HEK293 (cell line): ENCODE measurements at regions not wholly inside any gene's neighbourhood (a gene's known extent, or its start where the extent isn't known, plus 50 kb on each side); places are given as distances from the start of the nearest gene placed in this dataset.
"Not testable (repeated sequence)": the region's sequence is repeated elsewhere in the genome, so short reads cannot be mapped to it uniquely, and the experiment has no call there.

Experiments
- CTCF ChIA-PET: fragments of 350-600 bp; formaldehyde crosslinking; extraction: SDS; loops from one replicate; lab custom pipeline; 2021; ENCODE audit warnings: antibody characterized with exemption; lab: Yijun Ruan, JAX
- POLR2A ChIA-PET: fragments of 300-600 bp; formaldehyde crosslinking; extraction: SDS; loops from one replicate; lab custom pipeline; 2020; ENCODE audit warnings: antibody characterized with exemption, inconsistent platforms; lab: Yijun Ruan, JAX
- H3K27ac ChIP-seq: fragments of 200-500 bp; sonication (Bioruptor generic); 2 replicates; pipeline ENCODE4 v1.5.1; 2014; ENCODE audit warnings: low read depth, low read length, control low read depth, inconsistent platforms; ENCODE audit errors: extremely low read depth
- H3K36me3 ChIP-seq, 2 experiments: fragments of 200-500 bp in 1 of 2; sonication (Bioruptor generic) in 1 of 2; 1 replicate in 1 of 2; 2 replicates in 1 of 2; pipeline ENCODE4 v1.5.1; 2014 to 2017; ENCODE audit warnings: inconsistent platforms in 2 of 2, low read length in 2 of 2; ENCODE audit not compliant: control insufficient read depth in 2 of 2, insufficient read depth in 1 of 2
- H3K4me1 ChIP-seq: fragments of 200-500 bp; sonication (Bioruptor generic); 2 replicates; pipeline ENCODE4 v1.5.1; 2014; ENCODE audit warnings: mild to moderate bottlenecking, low read length, inconsistent platforms; ENCODE audit not compliant: control insufficient read depth, insufficient read depth
- H3K4me3 ChIP-seq: 2 replicates; pipeline ENCODE4 v1.5.1; 2011; ENCODE audit warnings: low read depth, mild to moderate bottlenecking, control low read depth, low read length, moderate library complexity
- H3K9me3 ChIP-seq: fragments of 200-500 bp; sonication (Bioruptor generic); 2 replicates; pipeline ENCODE4 v1.5.1; 2014; ENCODE audit warnings: low read depth, low read length, inconsistent platforms; ENCODE audit not compliant: control insufficient read depth, insufficient read depth
- FEZF1 ChIP-seq: fragments of 450-650 bp; formaldehyde crosslinking; IDR thresholded peaks from 2 replicates; pipeline ENCODE4 v1.5.1; 2016; ENCODE audit warnings: missing biosample characterization, missing genetic modification characterization
- HOXA7 ChIP-seq: sonication (generic); formaldehyde crosslinking; IDR thresholded peaks from 2 replicates; pipeline ENCODE4 v1.8.1; 2022; ENCODE audit warnings: missing genetic modification reagents, borderline replicate concordance
- OSR2 ChIP-seq: fragments of 450-650 bp; formaldehyde crosslinking; IDR thresholded peaks from 2 replicates; pipeline ENCODE4 v1.5.1; 2016; ENCODE audit warnings: missing biosample characterization, missing genetic modification characterization
- SP2 ChIP-seq: fragments of 450-650 bp; formaldehyde crosslinking; IDR thresholded peaks from 2 replicates; pipeline ENCODE4 v1.5.1; 2016; ENCODE audit warnings: missing biosample characterization, missing genetic modification characterization
- SP3 ChIP-seq: fragments of 450-650 bp; formaldehyde crosslinking; IDR thresholded peaks from 2 replicates; pipeline ENCODE4 v1.5.1; 2016; ENCODE audit warnings: missing biosample characterization, missing genetic modification characterization
- YY2 ChIP-seq: fragments of 450-650 bp; formaldehyde crosslinking; IDR thresholded peaks from 2 replicates; pipeline ENCODE4 v1.5.1; 2016; ENCODE audit warnings: missing biosample characterization, missing genetic modification characterization
- ZFHX2 ChIP-seq: fragments of 450-650 bp; formaldehyde crosslinking; conservative IDR thresholded peaks from 2 replicates; pipeline ENCODE4 v1.5.1; 2016; ENCODE audit warnings: missing biosample characterization, missing genetic modification characterization
- ZNF114 ChIP-seq: fragments of 450-650 bp; formaldehyde crosslinking; IDR thresholded peaks from 2 replicates; pipeline ENCODE4 v1.5.0; 2017; ENCODE audit warnings: missing biosample characterization, missing genetic modification characterization
- ZNF133 ChIP-seq: fragments of 450-650 bp; formaldehyde crosslinking; IDR thresholded peaks from 2 replicates; pipeline ENCODE4 v1.5.1; 2016; ENCODE audit warnings: missing biosample characterization, missing genetic modification characterization
- ZNF146 ChIP-seq: fragments of 450-650 bp; formaldehyde crosslinking; IDR thresholded peaks from 2 replicates; pipeline ENCODE4 v1.5.1; 2016; ENCODE audit warnings: missing biosample characterization, missing genetic modification characterization
- ZNF19 ChIP-seq: fragments of 450-650 bp; formaldehyde crosslinking; IDR thresholded peaks from 2 replicates; pipeline ENCODE4; 2016; ENCODE audit warnings: missing biosample characterization, missing genetic modification characterization, low read depth
- ZNF416 ChIP-seq: fragments of 450-650 bp; formaldehyde crosslinking; IDR thresholded peaks from 2 replicates; pipeline ENCODE4 v1.5.1; 2016; ENCODE audit warnings: missing biosample characterization, missing genetic modification characterization
- ZNF423 ChIP-seq: fragments of 450-650 bp; formaldehyde crosslinking; IDR thresholded peaks from 2 replicates; pipeline ENCODE4 v1.5.1; 2016; ENCODE audit warnings: missing biosample characterization, missing genetic modification characterization
- ZNF555 ChIP-seq: fragments of 450-650 bp; formaldehyde crosslinking; conservative IDR thresholded peaks from 2 replicates; pipeline ENCODE4 v1.5.1; 2017; ENCODE audit warnings: missing biosample characterization, mild to moderate bottlenecking, missing genetic modification characterization, inconsistent platforms
- ZNF558 ChIP-seq: fragments of 450-650 bp; formaldehyde crosslinking; IDR thresholded peaks from 2 replicates; pipeline ENCODE4 v1.5.1; 2016; ENCODE audit warnings: missing biosample characterization, missing genetic modification characterization
- ZNF776 ChIP-seq: fragments of 450-650 bp; formaldehyde crosslinking; IDR thresholded peaks from 2 replicates; pipeline ENCODE4 v1.5.0; 2017; ENCODE audit warnings: missing biosample characterization, missing genetic modification characterization, borderline replicate concordance
- ZNF843 ChIP-seq: fragments of 450-650 bp; formaldehyde crosslinking; IDR thresholded peaks from 2 replicates; pipeline ENCODE4 v1.5.1; 2016; ENCODE audit warnings: missing biosample characterization, missing genetic modification characterization
- ZSCAN30 ChIP-seq: fragments of 450-650 bp; IDR thresholded peaks from 2 replicates; pipeline ENCODE4 v1.5.1; 2018; ENCODE audit warnings: missing biosample characterization, mild to moderate bottlenecking, missing genetic modification characterization, moderate library complexity
- TF ChIP-seq, protein P1 (sequence below): fragments of 450-650 bp; formaldehyde crosslinking; IDR thresholded peaks from 2 replicates; pipeline ENCODE4 v1.5.1; 2016; ENCODE audit warnings: missing biosample characterization, missing genetic modification characterization
- TF ChIP-seq, protein P2 (sequence below): fragments of 450-650 bp; formaldehyde crosslinking; IDR thresholded peaks from 2 replicates; pipeline ENCODE4 v1.5.1; 2017; ENCODE audit warnings: missing biosample characterization, missing genetic modification characterization
- TF ChIP-seq, protein P3 (sequence below): fragments of 450-650 bp; formaldehyde crosslinking; IDR thresholded peaks from 2 replicates; pipeline ENCODE4 v1.5.1; 2016; ENCODE audit warnings: missing biosample characterization, missing genetic modification characterization
- TF ChIP-seq, protein P4 (sequence below): sonication (generic); formaldehyde crosslinking; IDR thresholded peaks from 2 replicates; pipeline ENCODE4 v1.8.1; 2022; ENCODE audit warnings: mild to moderate bottlenecking, moderate library complexity, missing genetic modification reagents

DNA sequence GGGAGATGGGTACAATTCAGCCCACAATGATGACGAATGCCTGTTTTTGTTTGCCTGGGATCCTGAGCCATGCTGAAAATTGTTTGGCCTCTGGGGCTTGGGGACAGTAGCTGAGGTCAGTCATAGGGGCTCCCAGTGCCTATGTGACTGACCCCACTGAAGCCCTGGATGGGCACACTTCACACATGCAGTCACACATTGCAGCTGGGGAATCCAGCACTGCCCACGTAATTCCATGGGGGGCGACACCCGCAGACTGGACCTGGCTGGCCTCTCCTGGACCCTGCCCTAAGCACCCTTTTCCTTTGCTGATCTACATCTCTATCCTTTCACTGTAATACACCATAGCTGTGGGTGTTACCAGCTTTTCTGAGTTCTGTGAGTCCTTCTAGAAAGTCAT lies 295.2 kb upstream of the HS6ST1 start (continued):
- TF ChIP-seq, protein P1, sequence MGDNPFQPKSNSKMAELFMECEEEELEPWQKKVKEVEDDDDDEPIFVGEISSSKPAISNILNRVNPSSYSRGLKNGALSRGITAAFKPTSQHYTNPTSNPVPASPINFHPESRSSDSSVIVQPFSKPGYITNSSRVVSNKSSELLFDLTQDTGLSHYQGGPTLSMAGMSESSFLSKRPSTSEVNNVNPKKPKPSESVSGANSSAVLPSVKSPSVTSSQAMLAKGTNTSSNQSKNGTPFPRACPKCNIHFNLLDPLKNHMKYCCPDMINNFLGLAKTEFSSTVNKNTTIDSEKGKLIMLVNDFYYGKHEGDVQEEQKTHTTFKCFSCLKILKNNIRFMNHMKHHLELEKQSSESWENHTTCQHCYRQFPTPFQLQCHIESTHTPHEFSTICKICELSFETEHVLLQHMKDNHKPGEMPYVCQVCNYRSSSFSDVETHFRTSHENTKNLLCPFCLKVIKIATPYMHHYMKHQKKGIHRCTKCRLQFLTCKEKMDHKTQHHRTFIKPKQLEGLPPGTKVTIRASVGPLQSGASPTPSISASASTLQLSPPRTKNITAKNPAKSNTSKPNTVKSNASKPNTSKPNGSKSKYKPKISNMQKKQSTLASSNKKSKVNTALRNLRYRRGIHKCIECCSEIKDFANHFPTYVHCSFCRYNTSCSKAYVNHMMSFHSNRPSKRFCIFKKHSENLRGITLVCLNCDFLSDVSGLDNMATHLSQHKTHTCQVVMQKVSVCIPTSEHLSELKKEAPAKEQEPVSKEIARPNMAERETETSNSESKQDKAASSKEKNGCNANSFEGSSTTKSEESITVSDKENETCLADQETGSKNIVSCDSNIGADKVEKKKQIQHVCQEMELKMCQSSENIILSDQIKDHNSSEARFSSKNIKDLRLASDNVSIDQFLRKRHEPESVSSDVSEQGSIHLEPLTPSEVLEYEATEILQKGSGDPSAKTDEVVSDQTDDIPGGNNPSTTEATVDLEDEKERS (tag by site-specific recombination): no peak
- no peak for TF ChIP-seq ZSCAN30 (tag by site-specific recombination)
- TF ChIP-seq ZNF555: no peak
- TF ChIP-seq FEZF1 (tag by site-specific recombination): no peak
- TF ChIP-seq, protein P2, sequence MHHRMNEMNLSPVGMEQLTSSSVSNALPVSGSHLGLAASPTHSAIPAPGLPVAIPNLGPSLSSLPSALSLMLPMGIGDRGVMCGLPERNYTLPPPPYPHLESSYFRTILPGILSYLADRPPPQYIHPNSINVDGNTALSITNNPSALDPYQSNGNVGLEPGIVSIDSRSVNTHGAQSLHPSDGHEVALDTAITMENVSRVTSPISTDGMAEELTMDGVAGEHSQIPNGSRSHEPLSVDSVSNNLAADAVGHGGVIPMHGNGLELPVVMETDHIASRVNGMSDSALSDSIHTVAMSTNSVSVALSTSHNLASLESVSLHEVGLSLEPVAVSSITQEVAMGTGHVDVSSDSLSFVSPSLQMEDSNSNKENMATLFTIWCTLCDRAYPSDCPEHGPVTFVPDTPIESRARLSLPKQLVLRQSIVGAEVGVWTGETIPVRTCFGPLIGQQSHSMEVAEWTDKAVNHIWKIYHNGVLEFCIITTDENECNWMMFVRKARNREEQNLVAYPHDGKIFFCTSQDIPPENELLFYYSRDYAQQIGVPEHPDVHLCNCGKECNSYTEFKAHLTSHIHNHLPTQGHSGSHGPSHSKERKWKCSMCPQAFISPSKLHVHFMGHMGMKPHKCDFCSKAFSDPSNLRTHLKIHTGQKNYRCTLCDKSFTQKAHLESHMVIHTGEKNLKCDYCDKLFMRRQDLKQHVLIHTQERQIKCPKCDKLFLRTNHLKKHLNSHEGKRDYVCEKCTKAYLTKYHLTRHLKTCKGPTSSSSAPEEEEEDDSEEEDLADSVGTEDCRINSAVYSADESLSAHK (tag by site-specific recombination): no peak

DNA sequence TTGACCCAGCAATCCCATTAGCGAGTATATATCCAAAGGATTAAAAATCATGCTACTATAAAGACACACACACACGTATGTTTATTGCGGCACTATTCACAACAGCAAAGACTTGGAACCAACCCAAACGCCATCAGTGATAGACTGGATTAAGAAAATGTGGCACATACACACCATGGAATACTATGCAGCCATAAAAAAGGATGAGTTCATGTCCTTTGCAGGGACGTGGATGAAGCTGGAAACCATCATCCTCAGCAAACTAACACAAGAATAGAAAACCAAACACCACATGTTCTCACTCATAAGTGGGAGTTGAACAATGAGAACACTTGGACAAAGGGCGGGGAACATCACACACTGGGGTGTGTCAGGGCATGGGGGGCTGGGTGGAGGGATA lies 296.2 kb upstream of the HS6ST1 start:
- H3K36me3 ChIP-seq, H3K4me3 ChIP-seq, H3K9me3 ChIP-seq, CTCF ChIA-PET, H3K27ac ChIP-seq, H3K4me1 ChIP-seq, POLR2A ChIA-PET: not testable (repeated sequence)
- peak; percentile 93 for TF ChIP-seq ZNF146
- TF ChIP-seq, protein P1 (tag by site-specific recombination): 0 out of 2 replicates have a peak, but pooled peaks have one; percentile 53

DNA sequence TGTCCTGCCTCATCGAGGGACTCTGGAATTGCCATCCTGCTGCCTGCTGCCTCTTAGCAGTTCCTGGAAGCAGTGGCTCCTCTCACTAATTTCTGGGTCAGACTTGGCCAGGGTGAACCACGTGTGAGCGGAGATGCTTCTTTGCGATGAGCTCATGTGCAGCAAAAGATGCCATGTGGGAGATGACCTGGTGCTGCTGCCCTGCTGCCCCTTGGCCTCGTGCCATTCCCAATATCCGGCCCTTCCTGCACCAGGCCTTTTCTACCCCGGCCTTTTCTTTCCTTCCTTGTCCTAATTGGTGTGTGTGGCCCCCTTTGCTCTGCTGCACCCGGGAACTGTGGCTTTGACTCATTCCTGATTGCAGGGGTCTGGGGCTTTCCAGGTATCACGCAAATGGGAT lies 296.9 kb upstream of the HS6ST1 start:
- Histone ChIP-seq H3K4me3 (no peak overlapping the region), H3K27ac (no peak overlapping the region), H3K4me1 (no peaks in the 10 kb centered on the region), H3K36me3 (no peaks in the 10 kb centered on the region), H3K9me3 (no peaks in the 10 kb centered on the region)
- TF ChIP-seq, protein P3, sequence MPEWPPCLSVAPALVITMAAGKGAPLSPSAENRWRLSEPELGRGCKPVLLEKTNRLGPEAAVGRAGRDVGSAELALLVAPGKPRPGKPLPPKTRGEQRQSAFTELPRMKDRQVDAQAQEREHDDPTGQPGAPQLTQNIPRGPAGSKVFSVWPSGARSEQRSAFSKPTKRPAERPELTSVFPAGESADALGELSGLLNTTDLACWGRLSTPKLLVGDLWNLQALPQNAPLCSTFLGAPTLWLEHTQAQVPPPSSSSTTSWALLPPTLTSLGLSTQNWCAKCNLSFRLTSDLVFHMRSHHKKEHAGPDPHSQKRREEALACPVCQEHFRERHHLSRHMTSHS (tag by site-specific recombination): no peak
- TF ChIP-seq ZNF114 (tag by site-specific recombination) (no peak), ZNF843 (tag by site-specific recombination) (no peak), HOXA7 (CRISPR knock-in tag) (no peak), YY2 (tag by site-specific recombination) (no peak), ZNF416 (tag by site-specific recombination) (no peak), ZNF133 (tag by site-specific recombination) (no peak), OSR2 (tag by site-specific recombination) (no peak), ZFHX2 (no peak), ZNF558 (tag by site-specific recombination) (no peak), ZNF423 (tag by site-specific recombination) (no peak), ZNF776 (tag by site-specific recombination) (no peak), SP2 (tag by site-specific recombination) (no peak), ZNF19 (tag by site-specific recombination) (no peak), SP3 (tag by site-specific recombination) (no peak)
- TF ChIP-seq, protein P4, sequence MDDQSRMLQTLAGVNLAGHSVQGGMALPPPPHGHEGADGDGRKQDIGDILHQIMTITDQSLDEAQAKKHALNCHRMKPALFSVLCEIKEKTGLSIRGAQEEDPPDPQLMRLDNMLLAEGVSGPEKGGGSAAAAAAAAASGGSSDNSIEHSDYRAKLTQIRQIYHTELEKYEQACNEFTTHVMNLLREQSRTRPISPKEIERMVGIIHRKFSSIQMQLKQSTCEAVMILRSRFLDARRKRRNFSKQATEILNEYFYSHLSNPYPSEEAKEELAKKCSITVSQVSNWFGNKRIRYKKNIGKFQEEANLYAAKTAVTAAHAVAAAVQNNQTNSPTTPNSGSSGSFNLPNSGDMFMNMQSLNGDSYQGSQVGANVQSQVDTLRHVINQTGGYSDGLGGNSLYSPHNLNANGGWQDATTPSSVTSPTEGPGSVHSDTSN (CRISPR knock-in tag): no peak
- ChIA-PET POLR2A (no interaction called here), CTCF (no interaction called here)
